ENCODE measurements at regions not wholly inside any gene's neighbourhood (a gene's known extent, or its start where the extent isn't known, plus 50 kb on each side); places are given as distances from the start of the nearest gene placed in this dataset.
A peak's percentile ranks its signal among the peaks of the same experiment; 100 is the strongest.

DNA sequence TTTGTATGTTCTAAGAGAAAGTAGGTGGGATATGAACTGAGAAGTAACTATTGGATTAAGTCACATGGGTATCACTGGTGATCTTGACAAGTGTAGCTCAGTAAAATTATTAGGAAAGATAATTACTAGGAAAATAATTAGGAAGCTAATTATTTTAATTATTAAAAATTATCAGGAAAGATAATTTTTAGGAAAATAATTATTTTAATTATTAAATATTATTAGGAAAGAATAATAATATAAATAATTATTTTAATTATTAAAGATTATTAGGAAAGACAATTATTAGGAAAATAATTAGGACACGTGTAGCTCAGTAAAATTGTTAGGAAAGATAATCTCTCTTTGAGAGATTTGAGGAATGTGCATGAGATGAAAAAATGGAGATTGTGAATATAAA, 623.4 kb upstream of the PIK3C3 start:
- Histone ChIP-seq H3K9ac (ENCODE audit: extremely low read depth, low read length, poor library complexity, severe bottlenecking) (no peak overlapping the region), H3K4me1 (ENCODE audit: control insufficient read depth, insufficient read depth, low read length) (no peaks in the 10 kb centered on the region), H3K36me3 (ENCODE audit: control insufficient read depth, insufficient read depth, low read length) (no peaks in the 10 kb centered on the region), H3K27ac (ENCODE audit: low read depth, low read length) (no peak overlapping the region), H3K9me3 (ENCODE audit: control insufficient read depth, low read length) (peaks cover 8% of the 10 kb centered on the region), H3K4me3 (ENCODE audit: low read length) (no peak overlapping the region), H3K27me3 (ENCODE audit: control insufficient read depth, insufficient read depth, low read length, poor library complexity, severe bottlenecking) (no peaks in the 10 kb centered on the region)
- peaks cover 7% of the 10 kb centered on the region for H3K9me3 Mint-ChIP-seq
- TF ChIP-seq, protein P1, sequence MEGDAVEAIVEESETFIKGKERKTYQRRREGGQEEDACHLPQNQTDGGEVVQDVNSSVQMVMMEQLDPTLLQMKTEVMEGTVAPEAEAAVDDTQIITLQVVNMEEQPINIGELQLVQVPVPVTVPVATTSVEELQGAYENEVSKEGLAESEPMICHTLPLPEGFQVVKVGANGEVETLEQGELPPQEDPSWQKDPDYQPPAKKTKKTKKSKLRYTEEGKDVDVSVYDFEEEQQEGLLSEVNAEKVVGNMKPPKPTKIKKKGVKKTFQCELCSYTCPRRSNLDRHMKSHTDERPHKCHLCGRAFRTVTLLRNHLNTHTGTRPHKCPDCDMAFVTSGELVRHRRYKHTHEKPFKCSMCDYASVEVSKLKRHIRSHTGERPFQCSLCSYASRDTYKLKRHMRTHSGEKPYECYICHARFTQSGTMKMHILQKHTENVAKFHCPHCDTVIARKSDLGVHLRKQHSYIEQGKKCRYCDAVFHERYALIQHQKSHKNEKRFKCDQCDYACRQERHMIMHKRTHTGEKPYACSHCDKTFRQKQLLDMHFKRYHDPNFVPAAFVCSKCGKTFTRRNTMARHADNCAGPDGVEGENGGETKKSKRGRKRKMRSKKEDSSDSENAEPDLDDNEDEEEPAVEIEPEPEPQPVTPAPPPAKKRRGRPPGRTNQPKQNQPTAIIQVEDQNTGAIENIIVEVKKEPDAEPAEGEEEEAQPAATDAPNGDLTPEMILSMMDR (conservative IDR thresholded peaks at IDR 0.05) = no peak
- peaks cover 5% of the 10 kb centered on the region for H3K36me3 Mint-ChIP-seq (ENCODE audit: low read depth)
- peaks cover 3% of the 10 kb centered on the region for H3K4me1 Mint-ChIP-seq
- H3K27me3 Mint-ChIP-seq (ENCODE audit: insufficient read depth) = no peaks in the 10 kb centered on the region
- no peak overlapping the region for H3K4me3 Mint-ChIP-seq
- no peak overlapping the region for H3K27ac Mint-ChIP-seq
- no peak for DNase-seq
- 100% methylated on average over 1 of the region's 1 CpG; no CpG with 5 or more reads in 1 of the 2 experiments for WGBS, 2 experiments (ENCODE audit: insufficient coverage in 1 of 2, insufficient read length in 1 of 2)

- TF ChIP-seq, protein P1 (conservative IDR thresholded peaks at IDR 0.05) = no peak
- WGBS, 2 experiments (ENCODE audit: insufficient coverage in 1 of 2, insufficient read length in 1 of 2) = 100% methylated on average over 2 of the region's 2 CpGs
- H3K4me1 ChIP-seq (ENCODE audit: control insufficient read depth, insufficient read depth, low read length) = no peaks in the 10 kb centered on the region
- no peaks in the 10 kb centered on the region for H3K36me3 ChIP-seq (ENCODE audit: control insufficient read depth, insufficient read depth, low read length)
- DNase-seq = no peak
- H3K9me3 ChIP-seq (ENCODE audit: control insufficient read depth, low read length) = peaks cover 8% of the 10 kb centered on the region
- no peaks in the 10 kb centered on the region for H3K27me3 ChIP-seq (ENCODE audit: control insufficient read depth, insufficient read depth, low read length, poor library complexity, severe bottlenecking)
- no peaks in the 10 kb centered on the region for H3K27me3 Mint-ChIP-seq (ENCODE audit: insufficient read depth)
- H3K9me3 Mint-ChIP-seq = peaks cover 10% of the 10 kb centered on the region
- H3K27ac Mint-ChIP-seq = no peak overlapping the region
- no peak overlapping the region for H3K9ac ChIP-seq (ENCODE audit: extremely low read depth, low read length, poor library complexity, severe bottlenecking)
- no peak overlapping the region for H3K27ac ChIP-seq (ENCODE audit: low read depth, low read length)
- no peaks in the 10 kb centered on the region for H3K4me1 Mint-ChIP-seq
- no peak overlapping the region for H3K4me3 Mint-ChIP-seq
- H3K36me3 Mint-ChIP-seq (ENCODE audit: low read depth) = peaks cover 5% of the 10 kb centered on the region
- no peak overlapping the region for H3K4me3 ChIP-seq (ENCODE audit: low read length)
These were observed 628.7 kb upstream of the PIK3C3 start for GRCh38 chr18:41326311-41326710.

DNA sequence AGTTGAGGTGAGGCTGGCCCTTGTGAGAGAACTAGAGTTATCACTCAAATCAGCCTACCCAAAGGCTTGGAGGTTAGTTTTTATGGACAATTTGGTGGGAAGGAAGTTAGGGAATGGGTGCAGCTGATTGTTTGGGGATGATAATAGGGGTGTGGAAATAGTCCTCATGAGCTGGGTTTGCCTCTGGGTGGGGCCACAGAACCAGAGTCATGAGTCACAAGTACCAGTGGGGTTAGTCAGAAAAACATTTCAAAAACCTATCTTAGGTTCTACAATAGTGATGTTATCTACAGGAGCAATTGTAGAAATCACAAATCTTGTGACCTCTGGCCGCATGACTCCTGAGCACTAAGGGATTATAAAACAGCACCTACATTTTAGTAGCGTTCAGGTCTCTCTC, 630.1 kb upstream of the PIK3C3 start:
- peaks cover 10% of the 10 kb centered on the region for H3K9me3 Mint-ChIP-seq
- no peak overlapping the region for H3K27ac Mint-ChIP-seq
- Histone ChIP-seq H3K4me3 (ENCODE audit: low read length) (peak overlapping the region; percentile 28), H3K4me1 (ENCODE audit: control insufficient read depth, insufficient read depth, low read length) (no peaks in the 10 kb centered on the region), H3K36me3 (ENCODE audit: control insufficient read depth, insufficient read depth, low read length) (no peaks in the 10 kb centered on the region), H3K27ac (ENCODE audit: low read depth, low read length) (no peak overlapping the region), H3K27me3 (ENCODE audit: control insufficient read depth, insufficient read depth, low read length, poor library complexity, severe bottlenecking) (no peaks in the 10 kb centered on the region), H3K9me3 (ENCODE audit: control insufficient read depth, low read length) (peaks cover 8% of the 10 kb centered on the region), H3K9ac (ENCODE audit: extremely low read depth, low read length, poor library complexity, severe bottlenecking) (no peak overlapping the region)
- peaks cover 2% of the 10 kb centered on the region for H3K4me1 Mint-ChIP-seq
- H3K36me3 Mint-ChIP-seq (ENCODE audit: low read depth) = peaks cover 5% of the 10 kb centered on the region
- WGBS, 2 experiments (ENCODE audit: insufficient coverage in 1 of 2, insufficient read length in 1 of 2) = 100% methylated on average over 2 of the region's 2 CpGs; no CpG with 5 or more reads in 1 of the 2 experiments
- TF ChIP-seq, protein P1 (conservative IDR thresholded peaks at IDR 0.05) = no peak
- no peak overlapping the region for H3K4me3 Mint-ChIP-seq
- DNase-seq = no peak
- H3K27me3 Mint-ChIP-seq (ENCODE audit: insufficient read depth) = no peaks in the 10 kb centered on the region

Measured in endodermal cell (in vitro differentiated cells).